Bronchial epithelial cell (primary cell): ENCODE measurements at regions not wholly inside any gene's neighbourhood (a gene's known extent, or its start where the extent isn't known, plus 50 kb on each side); places are given as distances from the start of the nearest gene placed in this dataset.

ENCODE experiments used
- DNase-seq: peaks from one replicate; pipeline ENCODE4 v3.0.0-alpha.2; 2010; ENCODE audit warnings: low read depth
- FAIRE-seq: peaks from 2 replicates; lab custom pipeline; 2011; peaks lifted over from hg19 to GRCh38; lab: Jason Lieb, UNC
- H3K27me3 ChIP-seq: 2 replicates; pipeline ENCODE4 v1.5.1; 2011; ENCODE audit warnings: low read length; ENCODE audit not compliant: control insufficient read depth, insufficient read depth
- H3K36me3 ChIP-seq: 2 replicates; pipeline ENCODE4 v1.5.1; 2011; ENCODE audit warnings: low read length; ENCODE audit not compliant: control insufficient read depth, insufficient read depth
- H3K4me3 ChIP-seq: 2 replicates; pipeline ENCODE4 v1.5.1; 2011; ENCODE audit warnings: mild to moderate bottlenecking, low read depth, low read length, control low read depth
- CTCF ChIP-seq: IDR thresholded peaks from 2 replicates; pipeline ENCODE4 v1.5.1; 2011; ENCODE audit warnings: mild to moderate bottlenecking, moderate library complexity, low read length, control low read depth, inconsistent platforms; ENCODE audit not compliant: insufficient read depth, severe bottlenecking

GRCh38 chr14:26078561-26078960, 519.3 kb downstream of the NOVA1 start:
- no peak for TF ChIP-seq CTCF
- no peaks in the 10 kb centered on the region for H3K36me3 ChIP-seq
- DNase-seq (no peak), FAIRE-seq (no peak)
- H3K4me3 ChIP-seq = no peak overlapping the region
- no peaks in the 10 kb centered on the region for H3K27me3 ChIP-seq

- H3K4me3 ChIP-seq = no peak overlapping the region
- H3K27me3 ChIP-seq = no peaks in the 10 kb centered on the region
- no peak for DNase-seq
- FAIRE-seq = no peak
- no peaks in the 10 kb centered on the region for H3K36me3 ChIP-seq
- TF ChIP-seq CTCF = no peak
These were observed 522.9 kb downstream of the NOVA1 start for GRCh38 chr14:26074892-26075291.

GRCh38 chr14:26070443-26070842, 527.4 kb downstream of the NOVA1 start:
- no peak for TF ChIP-seq CTCF
- no peaks in the 10 kb centered on the region for H3K27me3 ChIP-seq
- no peak overlapping the region for H3K4me3 ChIP-seq
- no peaks in the 10 kb centered on the region for H3K36me3 ChIP-seq
- FAIRE-seq (no peak), DNase-seq (no peak)

GRCh38 chr14:26067786-26068459, 529.9 kb downstream of the NOVA1 start:
- TF ChIP-seq CTCF = no peak
- DNase-seq (no peak), FAIRE-seq (no peak)

GRCh38 chr14:26067341-26067740, 530.5 kb downstream of the NOVA1 start:
- Histone ChIP-seq H3K27me3 (no peaks in the 10 kb centered on the region), H3K4me3 (no peak overlapping the region), H3K36me3 (no peaks in the 10 kb centered on the region)
- no peak for FAIRE-seq
- DNase-seq = no peak
- TF ChIP-seq CTCF = no peak

More at GRCh38 chr14:26067786-26068459, 529.9 kb downstream of the NOVA1 start:
- no peaks in the 10 kb centered on the region for H3K27me3 ChIP-seq
- no peak overlapping the region for H3K4me3 ChIP-seq
- H3K36me3 ChIP-seq = no peaks in the 10 kb centered on the region
